ENCODE measurements at regions not wholly inside any gene's neighbourhood (a gene's known extent, or its start where the extent isn't known, plus 50 kb on each side); places are given as distances from the start of the nearest gene placed in this dataset.

GRCh38 chr12:22800332-22800731 lies 175.4 kb downstream of the ETNK1 start:
- no peak for TF ChIP-seq CTCF (conservative IDR thresholded peaks at IDR 0.05 in 1 of 2, IDR thresholded peaks at IDR 0.05 in 1 of 2; ENCODE audit: low read depth in 1 of 2, low read length in 2 of 2)
- no peak for TF ChIP-seq EZH2 (IDR thresholded peaks at IDR 0.05; ENCODE audit: low read length, missing control alignments)
